ENCODE measurements at regions not wholly inside any gene's neighbourhood (a gene's known extent, or its start where the extent isn't known, plus 50 kb on each side); places are given as distances from the start of the nearest gene placed in this dataset.

- intact Hi-C loops (cut with DNase I) = no loop called here
- no peak for DNase-seq (ENCODE audit: low spot score)
Measured at GRCh38 chr16:51510416-51510815, 359.3 kb upstream of the SALL1 start.

GRCh38 chr16:51509336-51509735 is 358.3 kb upstream of the SALL1 start:
- intact Hi-C loops (cut with DNase I) = no loop called here
- DNase-seq (ENCODE audit: low spot score) = no peak

GRCh38 chr16:51508490-51509212 is 357.6 kb upstream of the SALL1 start:
- intact Hi-C loops (cut with DNase I) = no loop called here
- DNase-seq (ENCODE audit: low spot score) = no peak

- no peak for DNase-seq (ENCODE audit: low spot score)
- intact Hi-C loops (cut with DNase I) = no loop called here
Measured at GRCh38 chr16:51507286-51507685, 356.2 kb upstream of the SALL1 start.

- intact Hi-C loops (cut with DNase I) = no loop called here
- DNase-seq (ENCODE audit: low spot score) = no peak
Measured at GRCh38 chr16:51500306-51500705, 349.2 kb upstream of the SALL1 start.

- DNase-seq (ENCODE audit: low spot score) = no peak
- intact Hi-C loops (cut with DNase I) = no loop called here
Measured at GRCh38 chr16:51497541-51498211, 346.6 kb upstream of the SALL1 start.

- intact Hi-C loops (cut with DNase I) = no loop called here
- DNase-seq (ENCODE audit: low spot score) = no peak
Measured at GRCh38 chr16:51490866-51491265, 339.8 kb upstream of the SALL1 start.

- no peak for DNase-seq (ENCODE audit: low spot score)
- intact Hi-C loops (cut with DNase I) = no loop called here
Measured at GRCh38 chr16:51487880-51488279, 336.8 kb upstream of the SALL1 start.

GRCh38 chr16:51474414-51475091 is 323.5 kb upstream of the SALL1 start:
- intact Hi-C loops (cut with DNase I) = no loop called here
- DNase-seq (ENCODE audit: low spot score) = no peak

GRCh38 chr16:51473091-51473490 is 322.0 kb upstream of the SALL1 start:
- no peak for DNase-seq (ENCODE audit: low spot score)
- intact Hi-C loops (cut with DNase I) = no loop called here

GRCh38 chr16:51470492-51470891 is 319.4 kb upstream of the SALL1 start:
- no peak for DNase-seq (ENCODE audit: low spot score)

GRCh38 chr16:51464996-51465395 is 313.9 kb upstream of the SALL1 start:
- intact Hi-C loops (cut with DNase I) = no loop called here
- no peak for DNase-seq (ENCODE audit: low spot score)

More at GRCh38 chr16:51470492-51470891, 319.4 kb upstream of the SALL1 start:
- intact Hi-C loops (cut with DNase I) = no loop called here

- DNase-seq (ENCODE audit: low spot score) = no peak
- intact Hi-C loops (cut with DNase I) = no loop called here
Measured at GRCh38 chr16:51461255-51461654, 310.2 kb upstream of the SALL1 start.

GRCh38 chr16:51458356-51459140 is 307.5 kb upstream of the SALL1 start:
- intact Hi-C loops (cut with DNase I) = no loop called here
- DNase-seq (ENCODE audit: low spot score) = no peak

- intact Hi-C loops (cut with DNase I) = no loop called here
- no peak for DNase-seq (ENCODE audit: low spot score)
Measured at GRCh38 chr16:51457775-51458174, 306.7 kb upstream of the SALL1 start.

- DNase-seq (ENCODE audit: low spot score) = no peak
- intact Hi-C loops (cut with DNase I) = no loop called here
Measured at GRCh38 chr16:51455398-51455797, 304.3 kb upstream of the SALL1 start.

- DNase-seq (ENCODE audit: low spot score) = no peak
- intact Hi-C loops (cut with DNase I) = no loop called here
Measured at GRCh38 chr16:51453251-51453650, 302.2 kb upstream of the SALL1 start.

GRCh38 chr16:51450909-51451308 is 299.8 kb upstream of the SALL1 start:
- DNase-seq (ENCODE audit: low spot score) = no peak

GRCh38 chr16:51450376-51450775 is 299.3 kb upstream of the SALL1 start:
- intact Hi-C loops (cut with DNase I) = no loop called here
- DNase-seq (ENCODE audit: low spot score) = no peak

More at GRCh38 chr16:51450909-51451308, 299.8 kb upstream of the SALL1 start:
- intact Hi-C loops (cut with DNase I) = no loop called here

GRCh38 chr16:51449441-51449840 is 298.4 kb upstream of the SALL1 start:
- DNase-seq (ENCODE audit: low spot score) = no peak
- intact Hi-C loops (cut with DNase I) = no loop called here
